A204.1 (cell line): ENCODE measurements at regions not wholly inside any gene's neighbourhood (a gene's known extent, or its start where the extent isn't known, plus 50 kb on each side); places are given as distances from the start of the nearest gene placed in this dataset.

Source experiments
- FAIRE-seq: peaks from 2 replicates; lab custom pipeline; 2012; peaks lifted over from hg19 to GRCh38; lab: Jason Lieb, UNC

- FAIRE-seq: no peak
These were observed 477.4 kb downstream of the RSL24D1 start for GRCh38 chr15:54719325-54719724.

- FAIRE-seq: no peak
These were observed 488.7 kb downstream of the RSL24D1 start for GRCh38 chr15:54707805-54708752.

- FAIRE-seq: no peak
These were observed 509.1 kb downstream of the RSL24D1 start for GRCh38 chr15:54687628-54688027.
